ENCODE measurements at regions not wholly inside any gene's neighbourhood (a gene's known extent, or its start where the extent isn't known, plus 50 kb on each side); places are given as distances from the start of the nearest gene placed in this dataset.
A peak's percentile ranks its signal among the peaks of the same experiment; 100 is the strongest.
"Not testable (repeated sequence)": the region's sequence is repeated elsewhere in the genome, so short reads cannot be mapped to it uniquely, and the experiment has no call there.

DNA sequence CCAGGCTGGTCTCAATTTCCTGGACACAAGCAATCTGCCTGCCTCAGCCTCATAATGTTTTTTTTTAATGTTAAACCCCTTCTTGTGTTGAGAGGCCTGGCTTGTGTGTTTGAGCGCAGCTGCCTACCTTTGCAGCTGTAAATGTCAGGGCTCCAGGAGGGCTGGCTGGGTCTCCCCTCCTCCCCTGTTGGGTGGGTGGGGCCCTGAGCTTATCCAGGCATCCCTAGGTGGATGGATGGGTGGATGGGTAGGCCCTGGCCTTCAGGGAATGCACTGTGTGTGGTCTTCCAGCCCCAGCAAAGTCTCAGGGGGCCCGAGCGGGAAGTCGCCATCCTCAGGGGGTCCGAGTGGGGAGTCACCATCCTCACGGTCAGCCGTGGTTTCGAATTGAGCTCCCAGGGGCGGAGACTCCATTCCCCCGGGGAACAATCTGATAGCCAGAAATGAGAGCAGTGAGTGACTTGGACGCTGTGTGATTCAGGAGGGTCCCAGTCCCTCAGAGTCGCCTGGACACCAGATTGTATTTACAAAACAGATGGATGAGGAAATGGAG, 279.4 kb upstream of the PLGLB2 start:
- ATAC-seq, result not testable (repeated sequence)

DNA sequence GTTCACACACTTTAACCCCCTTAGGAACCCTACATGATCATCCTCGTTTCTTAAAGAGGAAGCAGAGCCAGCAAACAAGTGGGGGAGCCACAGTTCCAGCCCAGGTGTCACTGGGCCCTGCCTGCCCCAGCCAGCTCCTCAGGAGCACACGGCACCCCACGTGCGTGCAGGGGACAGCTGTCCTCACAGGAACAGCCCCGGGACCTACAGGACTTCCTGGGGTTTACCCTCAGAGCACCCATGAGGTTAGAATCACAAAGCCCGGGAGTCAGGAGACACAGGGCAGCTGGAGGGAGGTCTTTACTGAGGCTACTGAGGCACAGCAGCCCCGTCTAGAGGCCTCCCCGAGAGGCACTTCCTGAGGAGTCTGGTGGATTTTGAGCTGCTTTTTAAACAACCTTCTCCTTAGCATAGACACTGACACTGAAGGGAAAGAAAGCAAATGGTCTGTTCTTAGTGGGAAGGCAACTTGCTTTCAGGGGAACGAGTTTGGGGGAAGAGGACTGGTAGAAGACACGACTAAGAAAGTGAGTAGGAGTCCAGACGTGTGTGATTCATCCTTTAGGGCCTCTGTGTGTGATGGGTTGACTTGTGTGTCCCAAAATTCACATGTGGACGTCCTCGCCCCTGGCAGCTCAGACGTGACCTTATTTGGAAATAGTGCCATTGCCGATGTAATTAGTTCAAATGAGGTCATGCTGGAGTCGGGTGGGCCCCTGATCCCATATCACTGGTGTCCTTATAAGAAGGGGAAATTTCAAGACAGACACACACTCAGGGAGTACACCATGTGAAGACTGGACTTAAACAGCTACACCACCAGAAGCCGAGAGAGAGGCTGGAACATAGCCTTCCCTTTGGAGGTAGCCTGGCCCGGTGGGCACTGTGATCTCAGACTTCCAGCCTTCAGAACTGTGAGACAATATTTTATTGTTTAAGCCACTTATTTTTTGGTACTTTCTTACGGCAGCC, 278.4 kb upstream of the PLGLB2 start:
- peak; percentile 49 for ATAC-seq

DNA sequence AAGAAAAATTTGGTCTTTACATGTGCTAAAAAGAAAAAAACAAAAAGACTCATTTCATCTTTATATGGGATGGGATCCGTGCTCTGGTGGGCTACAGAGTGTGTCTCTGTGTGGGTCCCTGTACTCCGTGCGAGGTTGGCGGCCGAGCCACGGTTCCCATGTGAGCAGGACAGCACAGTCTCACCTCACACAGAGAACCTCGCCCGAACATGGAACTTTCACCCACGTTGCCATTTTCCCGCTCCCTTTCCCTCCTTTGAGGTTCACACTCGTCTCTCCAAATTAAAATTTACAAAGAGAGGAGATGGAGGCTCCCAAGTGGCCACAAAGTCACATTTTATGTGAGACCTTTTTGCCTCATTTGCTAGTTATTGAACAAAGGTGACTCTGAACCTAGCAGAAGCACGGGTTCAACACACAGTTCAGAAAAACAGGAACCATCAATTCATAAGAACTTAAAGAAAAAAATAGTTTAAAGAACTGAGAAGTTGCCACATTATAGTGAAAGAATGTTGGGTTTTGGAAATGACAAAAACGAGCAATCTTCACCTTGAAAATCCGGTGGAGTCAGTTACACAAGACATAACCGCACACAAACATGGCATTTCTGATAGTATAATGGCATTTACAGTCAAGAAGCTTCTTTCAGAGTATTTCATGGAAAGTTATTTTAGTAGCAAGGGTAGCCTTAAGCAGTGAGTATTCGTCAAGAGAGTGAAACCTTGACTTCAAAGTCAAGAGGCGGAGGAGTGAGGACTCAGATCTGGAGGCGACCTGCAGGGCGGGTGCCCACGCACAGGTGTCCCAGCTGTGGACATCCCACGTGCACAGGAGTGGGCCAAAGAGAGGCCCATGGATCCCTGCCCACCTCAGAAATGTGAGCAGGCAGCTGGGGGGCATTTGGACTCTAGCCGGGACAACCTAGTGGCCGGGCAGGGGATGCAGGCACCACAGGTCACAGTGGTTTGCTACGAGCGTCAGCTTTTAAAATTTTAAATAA, 277.2 kb upstream of the PLGLB2 start:
- ATAC-seq, result peak; percentile 34

DNA sequence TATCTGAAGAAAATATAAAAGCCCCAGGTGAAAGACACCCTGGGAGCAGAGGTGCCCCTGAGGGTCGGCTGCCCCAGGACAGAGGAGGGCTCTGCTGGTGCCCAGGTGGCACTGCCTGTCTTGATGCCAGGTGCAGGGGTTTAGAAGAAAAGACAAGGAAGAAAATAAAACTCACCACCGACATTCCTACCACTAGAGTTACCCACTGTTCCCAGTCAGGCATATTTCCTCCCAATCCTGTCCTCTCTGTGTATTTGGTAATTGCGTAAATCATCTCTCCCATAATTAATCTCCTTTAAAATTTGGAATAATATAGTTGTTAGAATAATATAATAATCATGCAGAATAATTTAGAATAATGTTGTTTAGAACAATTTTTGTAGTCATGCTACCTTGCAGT, 276.4 kb upstream of the PLGLB2 start:
- not testable (repeated sequence) for ATAC-seq

DNA sequence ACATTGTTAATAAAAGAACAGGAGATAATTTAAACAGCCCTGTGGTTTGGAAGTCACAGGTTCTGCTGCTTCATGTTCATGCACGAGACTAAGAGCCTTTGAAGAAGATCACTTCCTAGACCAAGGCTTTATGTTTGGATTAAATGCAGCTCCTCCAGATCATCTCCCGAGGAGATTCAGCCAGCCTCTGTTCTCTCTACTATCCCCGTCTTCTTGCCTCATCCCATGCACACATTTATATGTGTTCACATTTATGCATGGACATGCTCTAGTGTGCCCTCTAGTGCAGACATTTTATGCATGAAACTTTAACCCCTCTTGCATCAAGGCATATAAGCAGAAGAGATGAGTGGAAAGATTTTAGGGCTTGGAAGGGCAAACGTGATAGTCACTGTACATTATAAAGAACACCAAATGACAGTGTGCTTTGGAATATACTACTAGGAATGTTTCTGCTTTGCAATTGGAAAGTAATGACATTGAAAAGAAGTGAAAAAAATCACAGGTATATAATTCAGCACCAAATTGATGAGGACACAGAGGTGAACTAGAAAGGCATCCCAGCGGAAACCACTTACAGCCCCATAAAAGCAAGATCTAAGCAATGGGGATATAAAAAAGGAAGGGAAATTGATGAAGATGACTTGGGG, 271.5 kb upstream of the PLGLB2 start:
- peak; percentile 18 to 27 for ATAC-seq

DNA sequence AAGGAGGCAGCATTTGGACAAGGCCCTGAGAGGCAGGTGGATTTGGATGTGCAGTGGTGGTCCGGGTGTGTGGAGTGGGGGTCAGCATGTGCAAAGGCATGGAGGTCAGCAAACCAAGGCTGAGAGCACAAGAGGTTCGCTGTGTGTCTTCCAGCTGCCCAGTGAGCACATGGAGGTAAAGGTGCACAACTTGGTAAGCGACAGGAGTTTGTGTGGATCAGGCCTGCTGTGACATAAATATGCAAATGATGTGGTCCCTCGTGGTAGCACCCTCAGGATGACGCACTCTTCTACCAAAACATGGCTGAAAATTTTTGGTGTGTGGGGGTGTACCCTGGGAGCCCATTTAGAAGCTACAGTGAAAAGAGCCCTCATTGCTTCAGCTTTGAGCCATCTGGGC, 271.0 kb upstream of the PLGLB2 start:
- ATAC-seq, result peak; percentile 88 to 89

DNA sequence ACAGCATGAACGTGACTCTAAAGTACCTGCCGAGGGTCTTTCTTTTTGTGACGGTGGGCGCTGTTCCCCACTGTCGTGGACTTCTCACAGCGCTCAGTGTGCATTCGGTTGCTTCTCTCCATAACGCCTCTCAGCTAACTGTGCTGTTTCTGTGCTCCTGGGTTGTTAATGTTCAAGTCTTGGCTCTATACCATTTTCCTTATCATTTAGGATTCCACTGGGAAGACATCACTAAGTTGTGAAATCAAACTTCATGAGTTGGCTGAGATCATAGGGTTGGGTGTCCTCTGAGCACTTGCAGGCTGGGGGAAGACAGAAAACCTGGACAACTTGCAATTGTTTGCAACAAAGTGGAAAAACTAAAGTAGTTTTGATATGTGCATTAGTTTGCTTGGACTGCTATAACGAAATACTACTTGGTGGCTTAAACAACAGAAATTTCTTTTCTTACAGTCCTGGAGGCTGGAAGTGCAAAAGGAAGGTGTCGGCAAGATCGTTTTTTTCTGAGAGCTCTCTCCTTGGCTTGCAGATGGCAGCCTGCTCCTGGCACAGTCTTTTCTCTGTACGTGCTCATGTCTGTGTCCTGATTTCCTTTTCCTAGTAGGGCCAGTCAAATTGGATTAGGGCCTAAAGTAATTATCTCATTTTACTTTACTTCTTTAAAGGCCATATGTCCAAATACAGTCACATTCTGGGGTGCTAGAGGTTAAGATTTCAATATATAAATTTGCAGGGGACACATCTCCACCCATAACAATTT, 270.0 kb upstream of the PLGLB2 start:
- not testable (repeated sequence) for ATAC-seq

DNA sequence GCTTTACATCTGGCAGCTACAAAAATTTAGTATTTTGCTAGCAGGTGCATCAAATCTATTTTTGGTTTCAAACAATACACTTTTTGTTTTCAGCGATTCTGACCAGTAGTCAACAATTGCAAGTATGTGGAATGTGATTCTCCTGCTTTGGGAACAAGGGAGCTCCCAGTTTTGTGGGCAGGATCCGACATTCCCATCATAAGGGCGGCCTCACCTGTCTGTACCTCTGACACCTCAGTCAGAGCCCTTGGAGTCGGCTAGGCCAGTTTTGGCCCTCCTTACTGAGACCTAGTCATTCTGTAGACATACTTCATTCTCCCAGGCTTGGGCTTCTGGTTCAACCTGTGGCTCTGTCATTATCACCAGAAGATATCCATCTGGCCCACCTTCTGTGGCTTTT, 269.0 kb upstream of the PLGLB2 start:
- ATAC-seq, result not testable (repeated sequence)

DNA sequence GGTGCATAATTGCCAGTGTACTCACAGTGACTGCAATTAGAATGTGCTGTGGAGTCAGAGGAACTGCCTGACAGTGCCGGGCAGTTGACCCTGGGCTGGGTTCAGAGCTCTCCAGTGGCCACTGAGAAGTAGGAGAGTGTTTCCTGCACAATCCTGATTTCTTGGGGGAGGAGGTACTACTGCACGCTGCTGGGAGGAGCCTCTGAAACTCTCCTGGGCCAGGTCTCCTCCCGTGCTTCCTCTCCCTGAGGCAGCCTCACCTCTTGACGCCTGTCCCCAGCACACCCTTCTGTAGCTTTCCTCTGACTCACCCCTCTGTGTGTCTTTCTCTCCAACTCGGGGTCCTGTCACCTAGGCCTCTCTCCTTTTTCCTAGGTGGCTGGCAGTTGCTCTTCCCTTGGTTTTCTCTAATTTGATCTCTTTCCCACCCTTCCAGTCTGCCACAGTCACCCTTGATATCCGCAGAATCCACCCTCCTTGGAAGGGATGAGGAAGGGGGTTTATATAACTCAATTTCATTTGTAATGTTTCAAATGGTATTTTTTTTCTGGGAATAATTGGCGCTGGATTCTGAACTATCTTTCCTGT, 264.7 kb upstream of the PLGLB2 start:
- peak; percentile 53 to 61 for ATAC-seq

DNA sequence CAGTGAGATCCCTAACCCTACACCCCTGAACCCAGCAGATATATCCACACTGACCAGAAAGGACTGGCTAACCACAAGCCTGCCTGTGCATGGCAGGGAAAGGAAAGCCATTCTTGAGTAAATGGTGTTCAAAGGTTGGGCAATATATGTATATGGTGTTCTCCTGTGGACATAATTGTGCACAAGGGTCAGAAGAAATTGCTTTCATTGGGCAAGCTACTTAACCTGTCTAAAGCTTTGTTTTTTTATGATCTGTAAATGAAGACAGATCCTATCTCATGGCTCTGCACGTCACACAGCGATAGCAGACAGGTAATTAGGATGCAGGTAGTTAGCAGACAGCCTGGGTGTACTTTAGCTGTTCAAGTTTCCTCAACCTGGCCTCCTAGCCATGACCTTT, 263.5 kb upstream of the PLGLB2 start:
- not testable (repeated sequence) for ATAC-seq

DNA sequence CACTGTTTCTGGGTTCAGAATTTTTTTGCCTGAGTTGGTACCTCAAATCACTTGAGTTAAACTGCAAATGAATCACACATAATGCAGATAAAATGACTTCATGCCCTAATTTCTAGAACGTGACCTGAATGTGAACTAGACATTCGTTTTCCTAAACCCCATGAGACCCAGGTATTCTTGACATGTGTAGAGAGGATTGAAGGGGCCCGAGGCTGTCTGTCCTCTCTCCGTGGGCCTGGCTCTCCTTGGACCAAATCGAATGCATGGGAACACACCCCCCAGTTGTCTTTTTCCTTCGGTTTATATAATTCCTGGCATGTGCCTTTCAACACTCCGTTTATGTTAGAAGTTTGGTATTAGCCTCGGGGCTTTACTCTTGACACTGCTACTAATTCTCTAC, 262.4 kb upstream of the PLGLB2 start:
- ATAC-seq, result peak; percentile 14 to 17

DNA sequence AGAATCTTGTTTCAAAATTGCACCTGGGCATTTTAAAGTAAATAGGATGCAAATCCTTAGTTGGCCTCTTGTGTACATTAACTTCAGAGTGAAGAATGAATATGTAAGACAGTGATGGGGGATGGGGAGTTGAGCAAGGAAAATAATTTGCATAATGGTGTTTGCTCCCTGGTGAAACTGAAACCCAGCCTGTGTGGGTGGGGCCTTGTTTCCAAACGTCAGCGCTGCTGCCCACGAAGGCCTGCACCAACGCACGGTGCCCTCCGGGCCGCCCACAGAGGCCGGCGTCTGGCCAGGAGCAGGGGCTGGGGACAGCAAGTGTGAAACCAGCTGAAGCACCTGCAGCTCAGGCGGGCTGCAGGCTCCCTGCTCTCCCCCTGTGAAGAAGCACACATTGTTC, 262.0 kb upstream of the PLGLB2 start:
- peak; percentile 44 to 51 for ATAC-seq

DNA sequence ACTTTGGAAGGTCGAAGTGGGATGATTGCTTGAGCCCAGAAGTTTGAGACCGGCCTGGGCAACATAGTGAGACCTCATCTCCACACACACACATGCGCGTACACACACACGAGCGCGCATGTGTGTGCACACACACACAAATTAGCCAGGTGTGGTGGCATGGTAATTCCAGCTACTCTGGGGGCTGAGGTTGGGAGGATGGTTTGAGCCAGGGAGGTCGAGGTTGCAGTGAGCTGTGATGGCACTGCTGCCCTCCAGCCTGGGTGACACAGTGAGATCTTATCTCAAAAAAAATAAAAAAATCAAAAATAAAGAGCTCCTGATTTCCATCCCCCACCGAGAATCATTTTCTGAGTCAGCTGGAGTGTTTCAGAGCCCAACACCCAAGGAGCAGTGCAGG, 261.5 kb upstream of the PLGLB2 start:
- ATAC-seq, result peak; percentile 25 to 29

DNA sequence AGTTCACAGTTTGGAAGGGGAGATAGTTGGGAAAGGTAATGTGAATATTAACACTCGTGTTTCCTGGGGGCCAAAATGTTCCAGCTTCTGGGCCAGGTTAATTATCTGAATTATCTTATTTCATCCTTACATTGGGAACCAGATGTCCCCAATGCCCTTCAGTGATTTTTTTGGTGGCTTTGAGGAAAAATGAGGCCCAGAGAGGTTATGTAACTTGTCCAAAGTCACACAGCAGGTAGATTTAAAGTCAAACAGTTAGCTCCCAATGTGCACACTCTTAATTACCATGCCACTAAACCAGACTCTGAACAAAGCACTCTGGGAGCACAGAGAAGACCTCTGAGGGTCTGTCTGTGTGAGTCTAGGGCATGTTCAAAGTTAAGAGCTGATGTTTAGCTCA, 259.9 kb upstream of the PLGLB2 start:
- not testable (repeated sequence) for ATAC-seq

DNA sequence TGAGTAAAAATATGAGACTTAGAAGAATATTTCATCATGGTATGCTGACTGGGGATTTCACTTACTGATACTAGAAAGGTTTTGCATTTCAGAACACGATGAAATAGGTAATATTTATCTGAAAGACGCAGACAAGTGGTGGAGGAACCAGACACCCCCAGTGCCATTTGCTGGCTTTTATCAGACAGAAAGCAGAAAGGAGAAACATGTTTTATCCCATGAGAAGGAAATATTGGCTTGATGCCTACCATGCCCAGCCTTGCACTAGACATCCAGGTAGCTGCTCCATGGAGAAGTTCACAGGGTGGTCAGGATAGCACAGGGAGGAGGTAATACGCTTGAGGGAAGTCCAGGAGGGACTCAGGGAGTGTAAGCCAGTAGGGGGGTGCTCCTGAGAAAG, 258.9 kb upstream of the PLGLB2 start:
- ATAC-seq, result not testable (repeated sequence)

DNA sequence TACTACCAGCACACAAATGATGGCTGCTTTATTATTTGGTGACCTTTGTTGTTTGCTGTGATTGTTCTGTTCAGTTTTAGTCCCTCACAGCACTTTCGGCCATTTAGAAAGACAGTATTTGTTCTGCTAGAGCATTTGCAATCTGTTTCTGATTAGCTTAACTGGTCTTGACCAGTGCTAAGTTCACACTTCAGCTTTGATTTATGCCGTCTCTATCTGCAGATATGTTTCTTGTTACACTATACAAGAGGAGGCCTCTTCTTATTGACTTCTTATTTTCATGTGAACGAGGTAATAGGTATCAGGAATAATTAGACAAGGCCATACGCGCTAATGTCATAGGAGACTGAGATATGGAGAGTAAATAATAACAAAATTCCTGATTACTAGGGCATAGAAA, 253.0 kb upstream of the PLGLB2 start:
- ATAC-seq, result not testable (repeated sequence)

DNA sequence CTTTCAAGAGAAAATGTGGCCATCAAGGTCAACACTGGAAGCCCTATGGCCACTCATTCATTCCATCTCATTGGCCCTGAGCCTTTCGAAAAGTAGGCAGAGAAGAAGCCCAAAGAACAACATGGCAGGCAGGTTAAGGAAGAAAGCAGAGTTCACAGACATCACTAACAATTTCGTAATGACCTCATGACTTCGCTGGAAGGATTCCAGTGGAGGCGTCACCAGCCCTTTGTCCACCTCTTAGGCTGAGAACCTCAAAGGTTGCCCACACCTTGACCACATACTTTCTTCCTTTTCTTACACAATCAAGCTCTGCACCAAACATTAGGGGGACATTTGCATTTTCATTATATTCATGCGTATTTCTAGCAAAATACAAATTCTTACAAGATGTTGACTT, 252.4 kb upstream of the PLGLB2 start:
- ATAC-seq, result not testable (repeated sequence)

DNA sequence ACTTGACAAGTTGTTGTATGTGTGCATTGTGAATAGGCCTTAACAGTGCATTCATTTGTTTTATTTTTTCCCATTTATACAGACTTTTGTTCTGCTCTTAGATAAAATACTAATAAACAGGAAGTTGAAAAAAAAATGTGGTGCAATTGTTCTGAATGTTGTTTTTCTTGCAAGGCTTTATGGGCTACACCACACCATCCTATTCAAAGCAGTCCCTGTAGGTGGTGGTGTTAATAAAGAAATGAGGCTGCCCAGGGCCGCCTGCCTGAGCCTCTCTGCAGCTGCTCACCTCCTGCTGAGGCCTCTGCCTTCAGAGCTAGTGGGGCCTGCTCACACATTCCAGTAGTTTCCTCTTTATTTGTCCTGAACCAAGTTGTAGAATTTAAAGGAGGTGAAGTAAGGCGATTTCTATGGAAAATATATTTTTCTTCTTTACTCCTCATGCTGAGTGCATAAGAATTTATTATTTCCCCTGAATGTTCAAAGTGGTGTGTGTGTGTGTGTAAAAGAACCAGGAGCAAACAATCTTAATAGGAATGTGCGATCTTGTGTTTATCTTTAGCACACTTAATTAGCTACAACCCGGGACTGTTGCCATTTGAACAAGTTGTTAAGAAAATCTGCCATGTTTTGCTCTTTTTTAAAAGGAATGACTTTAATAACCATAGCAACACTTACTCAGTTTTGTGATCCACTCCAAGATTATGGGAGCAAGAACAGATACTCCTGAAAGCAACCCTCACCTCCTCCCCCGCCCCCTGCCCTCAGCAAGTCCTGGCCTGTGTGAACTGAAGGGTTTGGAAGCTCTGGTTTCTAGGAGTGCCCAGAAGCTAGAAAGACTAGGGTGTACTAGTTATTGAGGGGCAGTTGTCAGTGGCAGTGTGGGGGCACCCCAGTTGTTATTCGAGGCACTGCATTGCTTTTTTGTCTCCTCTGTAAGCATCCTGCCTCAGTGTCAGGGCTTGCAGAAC, 251.6 kb upstream of the PLGLB2 start:
- ATAC-seq, result peak; percentile 70 to 71

DNA sequence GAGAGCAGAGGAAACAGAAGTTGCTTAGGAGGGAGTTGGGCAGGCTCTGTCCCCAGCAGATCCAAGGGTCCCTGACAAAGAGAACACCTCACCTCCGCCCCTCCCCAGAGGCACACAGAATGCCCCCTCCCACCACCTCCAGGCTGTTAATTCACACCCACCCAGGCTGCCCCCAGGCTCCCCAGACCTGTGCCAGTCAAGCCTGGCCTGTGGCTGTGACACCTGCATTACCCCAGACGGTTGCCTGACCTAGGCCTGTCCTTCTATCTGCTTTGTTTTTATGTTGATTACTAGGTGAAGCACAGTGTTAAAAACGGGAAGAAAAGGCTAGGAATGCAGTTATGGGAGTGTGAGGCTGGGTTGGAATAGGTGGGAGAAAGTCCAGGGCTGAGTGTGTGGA, 250.8 kb upstream of the PLGLB2 start:
- ATAC-seq, result not testable (repeated sequence)

DNA sequence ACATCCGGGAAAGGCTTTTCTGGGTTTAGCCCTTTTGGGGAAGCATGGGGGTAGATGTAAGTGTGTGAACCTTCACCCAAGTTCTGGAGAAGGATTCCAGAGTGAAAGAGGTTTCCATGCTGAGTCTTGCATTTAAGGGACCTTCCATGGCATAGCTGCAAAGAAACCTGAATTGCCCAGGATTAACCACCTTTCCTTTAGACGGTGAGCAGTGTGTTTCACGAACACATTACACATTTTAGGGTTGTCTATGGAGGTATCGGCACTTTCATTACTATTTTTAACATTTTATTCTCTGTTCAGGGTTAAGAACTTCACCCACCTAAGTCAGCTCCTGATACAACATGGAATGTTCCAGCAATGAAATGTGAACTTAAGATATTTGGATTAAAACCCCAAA, 250.2 kb upstream of the PLGLB2 start:
- peak; percentile 10 to 11 for ATAC-seq

All from activated CD4-positive, CD25-positive, alpha-beta regulatory T cell treated with anti-CD3 and anti-CD28 coated beads, Interleukin-2, amount 50 U/mL, for 24 hours (primary cell).